OCI-LY3 (cell line): ENCODE measurements at regions not wholly inside any gene's neighbourhood (a gene's known extent, or its start where the extent isn't known, plus 50 kb on each side); places are given as distances from the start of the nearest gene placed in this dataset.

Source experiments
- EZH2phosphoT487 ChIP-seq: fragments of 200-600 bp; shearing (Covaris generic); IDR thresholded peaks from 2 replicates; pipeline ENCODE4 v1.6.1; 2018; ENCODE audit warnings: antibody characterized with exemption, mixed run types, low read depth
- TF ChIP-seq, protein P1 (sequence below): fragments of 200-600, 300-600 bp; sonication (generic); IDR thresholded peaks from 2 replicates; pipeline ENCODE4 v1.5.1; 2014; ENCODE audit warnings: antibody characterized with exemption, low read length, low read depth

DNA sequence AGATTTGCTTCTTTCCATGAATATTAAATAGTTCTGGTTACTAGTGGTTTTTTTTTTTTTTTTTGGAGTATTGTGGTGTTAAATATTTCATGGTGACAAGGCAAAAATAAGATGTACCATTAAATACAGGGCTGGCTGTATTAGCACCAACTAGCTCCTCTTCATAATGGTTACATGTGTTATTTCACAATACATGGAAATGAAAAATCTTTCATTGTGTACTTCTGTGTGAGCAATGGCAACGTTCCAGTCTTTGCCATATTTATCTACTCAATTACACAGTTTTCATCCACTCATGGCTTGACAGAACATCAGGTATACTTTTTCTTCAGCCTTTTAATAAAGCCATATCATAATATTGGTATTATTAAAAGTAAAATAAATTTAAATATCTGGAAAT lies 394.7 kb upstream of the GRM3 start:
- TF ChIP-seq, protein P1, sequence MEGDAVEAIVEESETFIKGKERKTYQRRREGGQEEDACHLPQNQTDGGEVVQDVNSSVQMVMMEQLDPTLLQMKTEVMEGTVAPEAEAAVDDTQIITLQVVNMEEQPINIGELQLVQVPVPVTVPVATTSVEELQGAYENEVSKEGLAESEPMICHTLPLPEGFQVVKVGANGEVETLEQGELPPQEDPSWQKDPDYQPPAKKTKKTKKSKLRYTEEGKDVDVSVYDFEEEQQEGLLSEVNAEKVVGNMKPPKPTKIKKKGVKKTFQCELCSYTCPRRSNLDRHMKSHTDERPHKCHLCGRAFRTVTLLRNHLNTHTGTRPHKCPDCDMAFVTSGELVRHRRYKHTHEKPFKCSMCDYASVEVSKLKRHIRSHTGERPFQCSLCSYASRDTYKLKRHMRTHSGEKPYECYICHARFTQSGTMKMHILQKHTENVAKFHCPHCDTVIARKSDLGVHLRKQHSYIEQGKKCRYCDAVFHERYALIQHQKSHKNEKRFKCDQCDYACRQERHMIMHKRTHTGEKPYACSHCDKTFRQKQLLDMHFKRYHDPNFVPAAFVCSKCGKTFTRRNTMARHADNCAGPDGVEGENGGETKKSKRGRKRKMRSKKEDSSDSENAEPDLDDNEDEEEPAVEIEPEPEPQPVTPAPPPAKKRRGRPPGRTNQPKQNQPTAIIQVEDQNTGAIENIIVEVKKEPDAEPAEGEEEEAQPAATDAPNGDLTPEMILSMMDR: no peak
- no peak for TF ChIP-seq EZH2phosphoT487
